DMS53 (cell line): ENCODE measurements at regions not wholly inside any gene's neighbourhood (a gene's known extent, or its start where the extent isn't known, plus 50 kb on each side); places are given as distances from the start of the nearest gene placed in this dataset.

Source experiments
- DNase-seq: peaks from one replicate; lab custom pipeline; 2025; lab: John Stamatoyannopoulos, UW

DNA sequence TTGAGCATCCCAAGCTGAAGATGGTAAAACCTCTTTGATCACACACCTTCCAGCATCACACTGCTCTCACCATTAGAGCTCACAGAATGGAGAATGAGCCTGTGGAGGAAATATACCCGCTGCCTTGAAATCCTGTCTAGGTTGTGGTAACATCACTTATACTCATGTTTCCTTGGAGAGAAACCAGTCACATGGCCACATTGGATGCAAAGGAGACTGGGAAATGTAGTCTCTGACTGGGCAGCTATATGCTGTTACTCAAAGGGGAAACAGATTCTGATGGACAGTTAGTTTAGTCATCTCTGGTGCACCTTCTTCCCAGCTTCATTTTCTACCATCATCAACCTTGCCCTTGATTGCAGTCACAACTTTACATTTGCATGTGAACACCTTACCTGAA lies 286.3 kb downstream of the ANKRD50 start:
- peak; percentile 33 for DNase-seq

DNA sequence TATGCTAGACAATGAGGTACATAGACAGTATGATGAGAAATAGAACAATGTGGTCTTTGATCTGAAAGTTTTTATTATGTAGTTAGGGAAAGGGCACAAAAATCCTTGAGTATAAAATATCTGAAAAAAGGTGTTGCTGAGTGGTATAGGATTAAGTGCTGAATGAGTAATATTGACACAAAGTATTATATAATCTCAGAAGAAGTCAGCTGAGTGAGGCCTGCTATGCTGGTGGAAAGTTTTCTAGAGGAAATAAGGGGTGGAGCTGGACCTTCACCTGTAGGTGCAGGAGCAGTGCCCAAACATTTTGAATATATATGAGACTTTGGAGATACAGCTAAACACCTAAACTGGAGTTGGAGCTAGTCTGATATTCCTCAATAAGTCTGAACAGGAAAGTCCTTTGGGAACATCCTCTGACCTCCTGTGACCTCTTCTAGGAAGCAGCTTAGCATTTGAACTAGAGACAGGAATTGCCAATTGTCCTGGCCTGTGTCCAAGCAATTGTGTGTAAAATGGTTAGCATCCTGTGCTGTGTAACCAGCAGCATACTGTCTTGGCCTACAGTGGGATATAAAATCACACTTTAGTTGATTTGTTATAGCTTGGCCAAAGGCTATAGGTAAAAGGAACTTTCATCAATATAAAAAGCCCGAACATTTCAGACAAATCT lies 285.3 kb downstream of the ANKRD50 start:
- DNase-seq, result peak; percentile 45

DNA sequence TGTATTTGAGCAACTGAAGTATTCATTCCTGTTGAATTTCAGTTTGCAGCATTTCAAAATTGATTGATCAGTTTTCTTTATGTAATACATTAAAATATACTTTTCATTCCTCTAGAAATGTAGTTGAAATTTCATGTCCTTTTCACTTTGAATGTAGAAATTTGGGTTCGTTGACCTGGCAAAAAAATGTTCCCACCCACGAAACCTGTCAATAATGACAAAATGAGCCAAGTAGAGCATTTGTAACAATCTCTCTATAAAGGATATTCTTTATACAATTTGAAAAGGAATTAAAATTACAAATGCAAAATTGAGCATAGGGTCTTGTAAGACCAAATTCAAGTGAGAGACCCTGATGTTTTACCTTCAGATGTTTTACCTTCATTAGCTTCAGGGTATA lies 283.9 kb downstream of the ANKRD50 start:
- DNase-seq, result no peak

DNA sequence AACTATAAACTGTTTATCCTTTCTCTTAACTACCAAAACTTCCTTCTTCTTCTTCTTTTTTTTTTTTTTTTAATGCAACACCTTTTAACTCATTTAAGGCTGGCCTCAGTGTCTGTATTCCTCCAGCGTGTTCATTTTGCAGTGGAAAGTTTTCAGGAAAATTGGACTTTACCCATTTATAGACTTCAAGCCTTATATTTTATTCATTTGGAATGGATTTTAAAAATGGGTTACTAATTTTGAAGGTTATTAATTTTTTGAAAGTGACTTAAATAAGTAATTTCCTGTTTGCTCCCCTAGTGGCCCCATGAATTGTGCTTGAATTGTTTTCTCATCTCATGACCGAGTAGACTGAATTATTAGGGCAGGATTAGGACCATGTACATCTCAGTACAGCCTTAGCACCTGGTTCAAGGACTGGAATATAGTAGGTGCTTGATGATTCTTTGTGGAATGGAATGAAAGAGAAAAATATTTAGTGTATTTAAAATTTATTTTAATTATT lies 282.7 kb downstream of the ANKRD50 start:
- DNase-seq, result no peak

DNA sequence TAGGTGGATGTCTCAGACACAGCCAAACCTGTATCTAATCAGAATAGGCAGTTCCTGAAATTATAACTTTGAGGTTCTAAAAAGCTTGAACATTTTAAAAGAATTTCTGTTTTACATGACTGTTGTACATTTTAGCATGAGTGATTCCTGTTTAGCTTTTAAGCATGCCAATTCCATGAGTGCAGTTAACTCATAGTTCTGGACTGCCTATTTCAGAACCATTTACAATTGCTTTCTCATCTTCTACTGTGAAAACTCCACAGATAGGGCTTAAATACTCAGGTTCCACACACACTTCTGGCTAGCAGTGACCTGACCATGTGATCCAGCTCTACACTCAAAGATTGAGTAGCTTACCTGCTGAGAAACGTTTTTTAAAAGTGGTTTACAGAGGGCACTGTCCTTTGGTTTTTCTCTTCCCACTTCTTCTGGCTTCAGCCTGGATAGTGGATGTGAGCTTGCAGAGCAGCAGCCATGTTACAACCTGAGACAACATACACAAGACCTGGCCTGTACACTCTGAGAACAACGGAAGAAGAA lies 280.8 kb downstream of the ANKRD50 start:
- no peak for DNase-seq

DNA sequence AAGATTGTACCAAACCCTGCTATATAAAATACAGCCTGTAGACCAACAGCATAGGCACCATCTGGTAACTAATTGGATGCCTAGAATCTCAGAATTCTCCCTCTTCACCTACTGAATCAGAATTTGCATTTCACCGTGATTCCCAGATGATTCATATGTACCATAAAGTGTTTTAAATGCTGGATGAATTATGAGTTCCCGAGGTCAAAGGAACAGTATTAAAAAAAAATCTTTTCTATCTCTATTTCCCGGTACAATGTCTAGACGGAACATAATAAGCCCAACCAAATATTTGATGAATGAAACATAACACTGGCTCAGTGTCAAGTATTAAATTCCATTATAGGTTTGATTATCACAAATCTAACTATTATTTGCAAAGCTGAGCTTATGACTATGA lies 280.0 kb downstream of the ANKRD50 start:
- peak; percentile 7 for DNase-seq

DNA sequence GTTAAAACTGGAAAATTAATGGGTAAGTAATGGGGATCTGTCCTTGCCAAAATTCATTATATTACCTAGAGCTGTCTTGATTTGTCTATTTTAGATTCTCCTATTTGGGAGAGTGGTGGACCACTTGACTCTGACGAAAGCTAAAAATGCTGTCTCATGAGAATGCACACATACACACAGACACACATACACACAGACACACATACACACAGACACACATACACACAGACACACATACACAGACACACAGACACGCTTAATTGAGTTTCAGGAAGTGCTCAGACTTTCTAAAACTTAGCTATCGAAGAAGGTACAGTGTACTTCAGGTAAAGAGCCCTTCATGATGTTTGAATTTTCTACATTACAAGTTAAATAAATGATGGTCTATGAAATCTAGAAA lies 279.5 kb downstream of the ANKRD50 start:
- peak; percentile 46 for DNase-seq

DNA sequence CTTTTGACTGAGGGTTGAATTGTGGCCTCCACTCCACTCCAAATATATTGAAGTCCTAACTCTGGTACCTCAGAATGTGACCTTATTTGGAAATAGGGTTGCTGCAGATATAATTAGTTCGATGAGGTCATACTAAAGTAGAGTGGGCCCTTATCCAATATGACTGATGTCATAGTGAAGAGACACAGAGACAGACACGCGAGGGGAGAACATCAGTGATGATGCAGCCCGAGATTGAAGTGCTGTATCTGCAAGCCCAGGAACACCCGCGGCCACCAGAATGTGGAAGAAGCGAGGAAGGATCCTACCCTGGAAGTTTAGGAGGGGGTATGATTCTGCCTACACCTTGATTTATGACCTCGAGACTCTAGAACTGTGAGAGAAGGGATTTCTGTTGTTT lies 279.0 kb downstream of the ANKRD50 start:
- peak; percentile 67 for DNase-seq

DNA sequence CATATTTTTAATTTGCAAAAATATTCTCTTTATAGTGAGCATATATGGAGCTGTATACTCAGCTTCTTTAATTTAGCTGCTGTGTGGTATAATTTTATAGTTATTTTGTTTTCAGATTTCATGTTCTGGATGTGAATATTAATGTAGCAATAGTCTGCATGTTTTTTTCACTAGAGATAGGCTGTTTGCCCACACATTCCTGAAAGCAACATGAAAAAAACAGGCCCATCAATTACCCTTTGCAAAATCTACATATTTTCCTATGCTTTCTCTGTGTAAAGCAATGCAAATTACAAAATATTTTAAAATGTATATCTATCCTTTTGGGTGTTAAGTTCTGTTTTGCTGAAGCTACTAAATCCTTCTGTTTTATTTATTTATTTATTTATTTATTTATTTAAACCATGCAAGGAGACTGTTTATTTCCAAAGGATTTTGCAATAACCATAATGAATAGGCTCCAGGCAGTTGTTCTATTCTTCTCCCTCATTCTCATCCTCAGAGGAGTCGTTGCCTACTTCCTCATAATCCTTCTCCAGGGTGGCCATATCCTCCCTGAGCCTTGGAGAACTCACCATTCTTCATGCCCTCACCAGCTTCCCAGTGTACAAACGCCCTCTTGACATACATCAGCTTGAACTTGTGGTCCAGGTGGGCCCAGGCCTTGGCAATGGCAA lies 277.1 kb downstream of the ANKRD50 start:
- DNase-seq, result no peak

DNA sequence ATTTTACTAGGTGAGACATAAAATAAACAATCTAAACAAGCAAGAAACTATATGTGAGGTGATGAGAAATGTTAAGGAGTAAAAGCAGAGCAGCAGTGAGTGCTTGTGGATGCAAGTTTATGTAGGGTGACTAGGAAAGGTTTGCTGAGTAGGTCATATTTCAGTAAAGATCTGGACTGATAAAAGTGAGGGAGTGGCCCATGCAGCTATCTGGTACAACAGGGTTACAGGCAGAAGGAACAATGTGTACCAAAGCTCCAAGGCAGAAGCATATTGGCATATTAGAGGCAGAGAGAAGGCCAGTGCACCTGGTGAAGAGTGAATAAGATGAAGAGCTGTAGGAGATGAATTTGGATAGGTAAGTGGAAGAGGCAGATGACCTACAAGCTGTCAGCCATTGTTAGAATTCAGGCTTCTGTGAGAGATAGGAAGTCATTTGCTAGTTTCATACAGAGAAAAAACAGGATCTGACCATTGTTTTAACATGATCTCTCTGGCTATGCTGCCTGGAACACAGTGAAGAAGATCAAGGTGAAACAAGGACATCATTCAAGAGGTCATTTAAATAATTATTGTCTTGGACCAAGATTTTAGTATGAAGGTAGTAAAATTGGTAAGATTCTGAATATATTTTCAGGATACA lies 274.6 kb downstream of the ANKRD50 start:
- peak; percentile 28 for DNase-seq

DNA sequence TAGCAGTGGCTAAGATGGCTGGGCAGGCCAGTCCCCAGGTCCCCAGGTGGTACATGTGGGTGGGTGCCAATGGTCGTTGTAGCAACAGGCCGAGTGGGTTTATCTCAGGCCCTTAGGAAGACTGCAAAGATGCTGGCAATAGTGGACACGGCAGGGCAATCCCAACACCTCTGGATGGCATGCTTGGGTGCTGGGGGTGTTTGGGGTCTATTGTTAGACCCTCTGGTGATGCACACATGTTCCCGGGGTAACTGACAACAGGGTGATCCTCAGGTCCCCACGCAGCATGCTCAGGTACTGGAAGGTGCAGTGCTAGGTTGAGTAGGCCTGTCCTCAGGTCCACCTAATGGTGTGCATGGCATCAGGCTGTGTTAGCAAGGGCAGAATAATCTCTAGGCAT lies 267.5 kb downstream of the ANKRD50 start:
- DNase-seq, result no peak

DNA sequence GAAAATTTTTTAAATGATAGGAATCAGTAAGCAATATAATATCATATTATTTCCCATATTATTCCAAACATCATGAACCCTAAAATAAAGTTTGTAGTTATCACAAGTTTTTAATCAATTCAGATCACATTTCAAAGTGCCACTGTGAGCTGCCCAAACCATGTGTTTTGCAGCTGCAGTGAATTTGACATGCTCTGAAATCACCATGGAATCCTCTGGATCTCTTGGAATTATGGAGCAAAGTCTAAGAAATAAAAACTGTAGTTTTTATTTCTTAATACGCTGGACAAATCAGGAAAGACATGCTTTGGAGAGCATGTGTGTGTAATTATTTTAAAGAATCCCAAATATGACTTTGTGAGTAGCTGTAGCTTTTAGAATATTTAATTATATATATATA lies 262.7 kb downstream of the ANKRD50 start:
- no peak for DNase-seq

DNA sequence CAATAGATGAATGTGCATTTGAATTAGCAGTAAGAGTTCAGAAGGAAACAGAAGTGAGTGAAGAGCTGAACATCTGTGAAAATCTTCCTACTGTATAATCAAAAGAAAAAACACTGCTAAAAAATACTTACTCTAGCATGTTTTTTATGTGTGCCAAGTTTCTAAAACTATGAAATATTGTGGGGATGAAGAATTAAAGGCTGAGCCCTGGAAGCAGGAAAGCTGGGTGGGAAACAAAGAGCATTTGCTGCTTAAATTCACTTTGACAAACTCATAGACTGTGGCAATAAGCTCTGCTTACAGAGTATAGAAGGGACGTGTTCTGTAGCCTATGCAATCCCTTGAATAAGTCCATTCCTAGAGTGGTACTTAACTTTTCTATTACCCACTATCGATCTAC lies 261.7 kb downstream of the ANKRD50 start:
- DNase-seq, result no peak

DNA sequence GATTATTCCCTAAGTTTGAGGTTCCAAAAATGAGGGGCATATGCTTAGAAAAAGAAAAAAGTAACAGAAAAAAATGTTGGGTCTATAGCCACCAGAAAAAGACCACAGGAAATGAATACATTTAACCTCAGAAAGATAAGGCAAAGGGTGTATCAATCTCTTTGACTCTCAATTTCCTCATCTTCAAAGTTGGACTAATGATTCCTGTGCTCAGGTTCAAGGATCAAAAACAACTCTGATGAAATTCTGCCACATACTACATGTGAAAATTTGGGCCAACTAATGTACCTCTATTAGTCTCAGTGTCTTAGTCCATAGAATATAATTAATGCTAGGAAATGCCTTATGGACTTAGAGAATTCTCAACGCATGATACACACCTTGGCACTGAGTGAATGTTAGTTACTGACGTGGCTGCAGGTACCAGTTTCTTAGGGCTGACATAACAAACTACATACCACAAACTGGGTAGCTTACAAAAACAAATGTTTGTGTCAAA lies 257.7 kb downstream of the ANKRD50 start:
- DNase-seq, result no peak

DNA sequence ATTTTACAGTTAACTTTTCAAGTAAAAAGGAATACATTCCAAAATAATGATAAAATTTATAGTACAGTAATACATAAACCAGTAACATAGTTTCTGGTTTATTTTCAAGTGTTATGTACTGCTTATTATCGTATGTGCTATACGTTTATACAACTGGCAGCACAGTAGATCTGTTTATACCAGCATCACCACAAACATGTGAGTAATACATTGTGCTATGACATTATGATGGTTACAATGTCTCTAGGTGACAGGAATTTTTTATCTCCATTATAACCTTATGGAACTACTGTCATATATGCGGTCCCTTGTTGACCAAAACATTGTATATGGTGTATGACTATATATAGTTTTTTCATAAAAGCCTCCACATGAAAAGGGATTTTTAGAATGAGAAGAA lies 256.9 kb downstream of the ANKRD50 start:
- DNase-seq, result no peak

DNA sequence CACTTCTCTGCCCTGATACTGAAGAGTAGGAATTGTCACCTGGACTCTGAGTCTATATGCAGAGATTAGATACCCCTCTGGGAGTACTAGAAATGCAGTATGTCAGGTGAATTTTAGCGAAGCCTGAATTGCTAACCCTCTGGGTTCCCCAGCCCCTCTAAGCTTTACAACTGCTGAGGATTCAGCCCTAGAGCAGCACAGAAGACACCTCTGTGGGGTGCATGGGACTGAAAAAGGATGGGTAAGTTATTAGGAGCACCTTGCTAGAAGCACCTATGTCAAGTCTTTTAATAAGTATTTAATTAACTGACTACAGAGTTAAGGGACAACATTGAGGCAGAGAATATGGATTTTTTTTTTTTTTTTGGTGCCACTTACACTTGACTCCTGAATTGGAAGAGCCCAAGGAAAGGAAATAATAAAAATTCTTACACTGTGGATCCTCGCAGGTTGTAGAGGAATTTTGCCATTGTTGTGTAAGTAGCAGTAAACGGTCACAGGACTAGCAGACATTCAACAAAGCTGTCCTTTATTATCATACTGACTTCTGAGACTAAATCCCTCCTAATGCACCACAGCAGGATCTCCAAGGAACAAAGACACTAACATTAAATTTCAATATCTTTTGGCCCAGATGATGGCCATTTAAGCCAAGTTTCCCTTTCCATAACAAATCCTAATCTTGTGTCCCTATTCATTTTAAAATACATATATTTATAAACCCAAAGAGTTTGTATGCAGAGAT lies 253.2 kb downstream of the ANKRD50 start:
- no peak for DNase-seq

DNA sequence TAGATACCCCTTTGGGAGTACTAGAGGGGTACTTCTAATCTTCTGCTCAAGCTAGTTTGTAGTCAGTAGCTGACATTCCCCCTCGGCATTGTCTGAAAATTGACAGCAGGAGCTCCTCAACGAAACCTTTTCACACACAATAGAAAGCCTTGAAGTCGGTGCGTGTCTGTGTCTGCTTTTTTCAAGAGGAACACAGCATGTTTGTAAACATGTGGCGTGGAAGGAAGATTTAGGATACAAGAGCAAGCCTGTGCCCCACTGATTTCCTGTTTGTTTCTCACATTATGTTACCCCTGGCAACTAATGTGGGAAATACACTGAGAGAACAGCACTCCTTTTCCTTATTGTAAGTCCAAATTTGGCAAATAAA lies 252.6 kb downstream of the ANKRD50 start:
- DNase-seq, result no peak

DNA sequence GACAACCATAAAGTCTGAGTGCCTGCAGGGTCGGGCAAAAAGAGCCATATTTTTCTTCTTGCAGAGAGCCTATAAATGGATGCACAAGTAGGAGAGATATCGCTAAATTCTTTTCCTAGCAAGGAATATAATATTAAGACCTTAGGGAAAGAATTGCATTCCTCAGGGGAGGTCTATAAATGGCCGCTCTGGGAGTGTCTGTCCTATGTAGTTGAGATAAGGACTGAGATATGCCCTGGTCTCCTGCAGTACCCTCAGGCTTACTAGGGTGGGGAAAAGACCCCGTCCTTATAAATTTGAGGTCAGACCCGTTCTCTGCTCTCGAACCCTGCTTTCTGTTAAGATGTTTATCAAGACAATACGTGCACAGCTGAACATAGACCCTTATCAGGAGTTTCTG lies 250.9 kb downstream of the ANKRD50 start:
- DNase-seq, result peak; percentile 20

DNA sequence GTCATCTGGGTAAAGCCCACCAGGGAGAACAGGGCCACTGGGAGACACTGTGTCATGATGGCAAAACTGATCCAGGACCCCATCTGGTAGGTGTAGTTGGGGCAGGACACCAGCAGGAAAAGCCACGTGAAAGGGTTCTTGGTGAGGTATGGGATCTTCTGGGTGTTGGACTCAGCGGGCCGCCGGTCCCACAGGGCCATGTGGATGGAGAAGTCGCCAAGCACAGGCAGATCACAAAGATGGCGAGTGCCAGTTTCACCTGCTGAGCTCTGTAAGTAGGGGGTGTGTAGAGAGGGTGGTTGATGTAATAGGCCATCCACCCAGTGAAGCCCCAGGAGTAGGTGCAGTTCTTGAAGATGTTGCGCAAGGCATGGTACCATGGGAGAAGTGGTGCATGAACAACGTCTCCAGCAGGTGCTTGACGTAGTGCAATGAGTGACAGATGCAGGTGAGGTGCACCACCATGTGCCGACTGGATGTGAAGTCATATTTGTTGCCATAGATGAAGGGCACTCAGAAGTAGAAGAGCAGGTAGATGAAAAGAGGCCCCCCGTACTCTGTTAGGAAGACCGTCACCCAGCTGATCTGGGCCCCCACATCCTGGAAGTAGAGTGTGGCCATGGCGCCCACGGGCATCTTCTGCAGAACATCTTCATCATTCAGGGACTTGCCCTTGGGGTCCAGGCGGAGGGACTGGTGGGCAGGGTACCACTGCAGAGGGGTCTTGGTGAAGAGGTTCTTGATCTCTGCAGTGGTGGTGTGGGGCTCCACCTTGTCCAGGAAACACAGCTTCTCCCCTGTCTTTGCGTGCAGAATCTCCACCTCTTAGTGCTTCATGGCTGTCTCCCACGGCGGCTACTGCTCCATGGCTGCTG lies 249.3 kb downstream of the ANKRD50 start:
- no peak for DNase-seq

DNA sequence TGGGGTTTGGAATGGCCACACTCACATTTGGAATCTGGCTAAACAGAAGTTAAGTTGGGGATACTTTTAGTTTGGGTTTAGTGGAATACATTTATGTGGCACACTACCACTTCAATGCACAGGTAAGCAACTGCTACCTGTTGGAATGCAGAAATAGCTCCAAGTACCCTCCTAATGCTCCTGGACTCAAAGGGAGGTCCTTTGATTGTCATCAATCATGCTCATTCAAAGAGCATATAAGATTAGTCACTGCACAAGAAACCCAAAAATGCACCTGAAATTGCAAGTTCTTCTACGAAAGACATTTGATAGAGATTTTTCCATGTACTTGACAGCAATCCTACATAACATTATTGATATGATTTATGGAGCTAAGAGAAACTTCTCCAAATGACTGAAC lies 247.7 kb downstream of the ANKRD50 start:
- no peak for DNase-seq

DNA sequence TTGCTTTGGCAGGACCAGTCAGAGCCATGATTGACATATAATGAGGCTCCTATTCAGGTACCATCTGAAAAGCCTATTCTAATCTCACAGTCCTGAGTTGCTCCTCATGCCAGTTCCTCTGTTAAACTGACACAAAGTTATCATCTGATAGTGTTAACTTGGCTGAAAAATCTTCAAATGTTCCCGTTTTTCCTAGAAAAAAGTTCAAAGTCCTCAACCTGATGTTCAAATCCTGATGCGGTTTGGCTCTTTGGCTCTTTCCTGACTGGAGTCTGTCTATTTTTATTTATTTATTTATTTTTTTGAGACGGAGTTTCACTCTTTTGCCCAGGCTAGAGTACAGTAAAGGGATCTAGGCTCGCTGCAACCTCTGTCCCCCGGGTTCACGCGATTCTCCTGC lies 244.2 kb downstream of the ANKRD50 start:
- no peak for DNase-seq
